H1 (cell line): ENCODE measurements at regions not wholly inside any gene's neighbourhood (a gene's known extent, or its start where the extent isn't known, plus 50 kb on each side); places are given as distances from the start of the nearest gene placed in this dataset.

Experiments
- CTCF ChIA-PET: fragments of 300-600 bp; sonication (Branson Sonifier 250); formaldehyde crosslinking; loops from one replicate; lab custom pipeline; 2021; ENCODE audit not compliant: partially characterized antibody; lab: Charles Lee
- POLR2A ChIA-PET: fragments of 300-600 bp; sonication (Branson Sonifier 250); formaldehyde crosslinking; loops from one replicate; lab custom pipeline; 2021; ENCODE audit warnings: inconsistent platforms; ENCODE audit not compliant: partially characterized antibody; lab: Charles Lee
- DNase-seq, 2 experiments: peaks; one replicate each; pipeline versions ENCODE4 v3.0.0 to v3.0.0-alpha.2; 2010 to 2022; ENCODE audit warnings: low spot score in 2 of 2, low read depth in 1 of 2, mixed read lengths in 1 of 2
- FAIRE-seq: peaks from 2 replicates; lab custom pipeline; 2011; peaks lifted over from hg19 to GRCh38; lab: Jason Lieb, UNC
- H2AFZ ChIP-seq: 2 replicates; pipeline ENCODE4 v1.8.1; 2012; ENCODE audit warnings: low read length, inconsistent platforms
- H2AK5ac ChIP-seq: 2 replicates; pipeline ENCODE4 v1.6.1; 2013; ENCODE audit warnings: low read depth, low read length
- H2BK120ac ChIP-seq: replicated peaks from 2 replicates; pipeline ENCODE3; 2013; ENCODE audit warnings: low read depth, low read length, inconsistent platforms
- H2BK12ac ChIP-seq: 2 replicates; pipeline ENCODE4 v1.6.1; 2013; ENCODE audit warnings: low read depth, low read length
- H2BK15ac ChIP-seq: 2 replicates; pipeline ENCODE4 v1.6.1; 2013; ENCODE audit warnings: low read length
- H2BK20ac ChIP-seq: 2 replicates; pipeline ENCODE4 v1.6.1; 2013; ENCODE audit warnings: low read length
- H2BK5ac ChIP-seq: 2 replicates; pipeline ENCODE4 v1.6.1; 2013; ENCODE audit warnings: low read depth, low read length
- H3K14ac ChIP-seq: 2 replicates; pipeline ENCODE4 v1.6.1; 2013; ENCODE audit warnings: inconsistent platforms; ENCODE audit not compliant: insufficient read length
- H3K18ac ChIP-seq: 2 replicates; pipeline ENCODE4 v1.6.1; 2013; ENCODE audit warnings: low read length; ENCODE audit errors: extremely low read depth
- H3K23ac ChIP-seq: 2 replicates; pipeline ENCODE4 v1.6.1; 2013; ENCODE audit warnings: inconsistent platforms; ENCODE audit not compliant: insufficient read length
- H3K23me2 ChIP-seq: 2 replicates; pipeline ENCODE4 v1.6.1; 2013; ENCODE audit warnings: low read depth, low read length
- H3K27ac ChIP-seq: 2 replicates; pipeline ENCODE4 v1.6.1; 2011; ENCODE audit warnings: low read depth, low read length, inconsistent platforms
- H3K27me3 ChIP-seq, 4 experiments: replicated peaks in 1 of 4; 1 replicate in 1 of 4; 2 replicates in 3 of 4; pipeline versions ENCODE4 v1.6.1 to v1.8.1; 2011 to 2013; ENCODE audit warnings: low read length in 3 of 4, mild to moderate bottlenecking in 3 of 4, inconsistent platforms in 2 of 4, mixed read lengths in 2 of 4, moderate library complexity in 1 of 4; ENCODE audit not compliant: control insufficient read depth in 3 of 4, insufficient read depth in 3 of 4; ENCODE audit errors: extremely low read depth in 1 of 4
- H3K36me3 ChIP-seq, 4 experiments: 2 replicates each; pipeline versions ENCODE4 v1.6.1 to v1.8.1; 2011 to 2013; ENCODE audit warnings: mild to moderate bottlenecking in 4 of 4, low read length in 3 of 4, moderate library complexity in 2 of 4, control low read depth in 1 of 4, inconsistent platforms in 1 of 4; ENCODE audit not compliant: insufficient read depth in 4 of 4, control insufficient read depth in 2 of 4
- H3K4ac ChIP-seq: replicated peaks from 2 replicates; pipeline ENCODE3; 2013; ENCODE audit warnings: low read length, low read depth, mixed read lengths, inconsistent platforms; ENCODE audit not compliant: insufficient read length
- H3K4me1 ChIP-seq, 4 experiments: replicated peaks in 1 of 4; 1 replicate in 1 of 4; 2 replicates in 3 of 4; pipeline versions ENCODE4 v1.6.1 to v1.8.1; 2011 to 2013; ENCODE audit warnings: low read length in 3 of 4, inconsistent platforms in 2 of 4, mixed read lengths in 1 of 4; ENCODE audit not compliant: insufficient read depth in 4 of 4, control insufficient read depth in 3 of 4
- H3K4me2 ChIP-seq, 2 experiments: 2 replicates each; pipeline versions ENCODE4 v1.6.1 to v1.8.1; 2011 to 2013; ENCODE audit warnings: low read depth in 2 of 2, low read length in 2 of 2, control low read depth in 1 of 2, inconsistent platforms in 1 of 2, mild to moderate bottlenecking in 1 of 2; ENCODE audit not compliant: insufficient read depth in 1 of 2
- H3K4me3 ChIP-seq, 4 experiments: fragments of 200-600, 300-600 bp in 1 of 4; sonication (generic), shearing (Covaris generic), sonication (Bioruptor Twin) in 1 of 4; 2 replicates each; pipeline versions ENCODE4 v1.5.1 to v1.8.1; 2011 to 2016; ENCODE audit warnings: low read length in 4 of 4, low read depth in 3 of 4, control low read depth in 2 of 4, inconsistent platforms in 2 of 4, mild to moderate bottlenecking in 2 of 4, mixed read lengths in 1 of 4, moderate library complexity in 1 of 4; ENCODE audit not compliant: insufficient read depth in 2 of 4; ENCODE audit errors: extremely low read depth in 1 of 4
- H3K56ac ChIP-seq: replicated peaks from 2 replicates; pipeline ENCODE3; 2013; ENCODE audit warnings: low read depth, mild to moderate bottlenecking, mixed read lengths, low read length, inconsistent platforms; ENCODE audit not compliant: insufficient read length
- H3K79me1 ChIP-seq: 2 replicates; pipeline ENCODE4 v1.6.1; 2013; ENCODE audit warnings: low read depth, low read length, control low read depth
- H3K79me2 ChIP-seq, 2 experiments: 2 replicates each; pipeline versions ENCODE4 v1.6.1 to v1.8.1; 2012 to 2013; ENCODE audit warnings: low read length in 2 of 2, mild to moderate bottlenecking in 2 of 2, inconsistent platforms in 1 of 2; ENCODE audit not compliant: insufficient read depth in 2 of 2, control insufficient read depth in 1 of 2
- H3K9ac ChIP-seq, 4 experiments: replicated peaks in 1 of 4; 1 replicate in 1 of 4; 2 replicates in 3 of 4; pipeline versions ENCODE4 v1.6.1 to v1.8.1; 2011 to 2013; ENCODE audit warnings: low read depth in 3 of 4, low read length in 3 of 4, control low read depth in 2 of 4, mild to moderate bottlenecking in 2 of 4, moderate library complexity in 2 of 4, inconsistent platforms in 1 of 4; ENCODE audit errors: extremely low read depth in 1 of 4
- H3K9me3 ChIP-seq, 2 experiments: 2 replicates each; pipeline versions ENCODE4 v1.6.1 to v1.8.1; 2012 to 2013; ENCODE audit warnings: mild to moderate bottlenecking in 2 of 2, moderate library complexity in 2 of 2, control low read depth in 1 of 2, inconsistent platforms in 1 of 2, low read depth in 1 of 2, low read length in 1 of 2, mixed read lengths in 1 of 2; ENCODE audit not compliant: insufficient read depth in 2 of 2
- H4K20me1 ChIP-seq, 2 experiments: replicated peaks in 1 of 2; 2 replicates each; pipeline versions ENCODE3 to v1.8.1; 2011 to 2013; ENCODE audit warnings: inconsistent platforms in 2 of 2, low read length in 2 of 2, mild to moderate bottlenecking in 1 of 2; ENCODE audit not compliant: insufficient read depth in 2 of 2, control insufficient read depth in 1 of 2
- H4K5ac ChIP-seq: 2 replicates; pipeline ENCODE4 v1.6.1; 2013; ENCODE audit warnings: low read length, low read depth, mixed read lengths, inconsistent platforms; ENCODE audit not compliant: insufficient read length
- H4K8ac ChIP-seq: 2 replicates; pipeline ENCODE4 v1.8.0; 2013; ENCODE audit warnings: mild to moderate bottlenecking, moderate library complexity, low read length, inconsistent platforms; ENCODE audit not compliant: insufficient read depth; ENCODE audit errors: extremely low read depth
- H4K91ac ChIP-seq: replicated peaks from 2 replicates; pipeline ENCODE3; 2013; ENCODE audit warnings: low read length, mixed read lengths, inconsistent platforms; ENCODE audit not compliant: insufficient read length
- GTF2F1 ChIP-seq: IDR thresholded peaks from 2 replicates; pipeline ENCODE4 v1.6.1; 2012; ENCODE audit warnings: low read depth, low read length, improper control_type of control experiment, borderline replicate concordance
- WGBS, 2 experiments: shearing (Covaris generic) in 1 of 2; methylation state at CpG; one replicate each; pipeline versions ENCODE4 v1.1.6 to v1.1.7; 2013 to 2015; ENCODE audit warnings: low lambda C conversion rate in 2 of 2, mixed read lengths in 2 of 2, inconsistent platforms in 1 of 2, low coverage in 1 of 2, missing lambda C conversion rate in 1 of 2; ENCODE audit not compliant: insufficient replicate concordance in 2 of 2, insufficient coverage in 1 of 2, insufficient read length in 1 of 2; ENCODE audit errors: extremely low coverage in 1 of 2, missing lambda C conversion rate in 1 of 2; 5-methylcytosine and 5-hydroxymethylcytosine counted together

DNA sequence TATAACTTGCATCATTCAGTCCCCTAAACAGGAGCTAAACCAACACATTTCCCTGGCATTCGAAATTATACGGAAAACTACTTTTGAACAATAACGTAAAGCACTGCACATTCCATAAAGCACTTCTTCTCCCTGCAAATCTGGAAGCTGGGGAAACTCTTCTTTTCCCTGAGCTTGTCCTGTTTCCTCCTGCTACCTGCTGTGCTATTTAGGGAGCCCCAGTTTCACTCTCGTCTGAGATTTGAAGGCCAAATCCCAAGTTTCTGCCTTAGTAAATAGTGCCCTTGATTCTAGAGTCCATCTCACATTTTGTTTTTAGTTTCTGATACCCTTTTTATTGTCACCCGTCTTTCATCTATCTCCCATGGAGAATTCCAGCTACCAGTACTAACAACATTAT is 67.7 kb upstream of the OSR1 start:
- no peaks in the 10 kb centered on the region for H3K79me2 ChIP-seq
- H4K8ac ChIP-seq: no peak overlapping the region
- no peak overlapping the region for H3K9ac ChIP-seq
- no peak overlapping the region for H3K14ac ChIP-seq
- H3K27me3 ChIP-seq: no peaks in the 10 kb centered on the region
- no peak overlapping the region for H2BK15ac ChIP-seq
- H3K56ac ChIP-seq: no peak overlapping the region
- no peak overlapping the region for H3K27ac ChIP-seq
- 0 out of 8 replicates have a peak overlapping the region, but pooled peaks of 1 of the 4 experiments have one; percentile 2 for H3K4me3 ChIP-seq
- DNase-seq (no peak), FAIRE-seq (no peak)
- H2BK20ac ChIP-seq: no peak overlapping the region
- TF ChIP-seq GTF2F1: no peak
- no peak overlapping the region for H2AK5ac ChIP-seq
- no peaks in the 10 kb centered on the region for H3K9me3 ChIP-seq
- H4K5ac ChIP-seq: peak overlapping the region; percentile 28
- 65% methylated on average over 5 of the region's 5 CpGs; no CpG with 5 or more reads in 1 of the 2 experiments for WGBS, 2 experiments
- H2BK120ac ChIP-seq: no peak overlapping the region
- H3K18ac ChIP-seq: no peak overlapping the region
- H4K20me1 ChIP-seq: no peaks in the 10 kb centered on the region
- ChIA-PET CTCF (interaction anchor here (0.6 to 1.1 kb wide), 4 partner anchors 31 to 905 kb away, joined by 3 to 4 read pairs (median 3); no protein-coding TSS in a partner anchor), POLR2A (no interaction called here)
- no peak overlapping the region for H3K4ac ChIP-seq
- H3K4me2 ChIP-seq: peak overlapping the region; percentile 40 to 41; a peak in 3 of 4 replicates
- H3K36me3 ChIP-seq: no peaks in the 10 kb centered on the region
- H3K79me1 ChIP-seq: no peaks in the 10 kb centered on the region
- H4K91ac ChIP-seq: no peak overlapping the region
- peaks cover 0 to 15% (median 5%) of the 10 kb centered on the region in 4 experiments; a peak in 3 of 7 replicates for H3K4me1 ChIP-seq
- peak overlapping the region; percentile 16; the same call in 1 of the 2 replicates for H2AFZ ChIP-seq
- H3K23me2 ChIP-seq: no peaks in the 10 kb centered on the region
- H3K23ac ChIP-seq: no peak overlapping the region
- no peak overlapping the region for H2BK12ac ChIP-seq
- H2BK5ac ChIP-seq: no peak overlapping the region
